Sigmoid colon (tissue), 6 donors: ENCODE measurements at regions not wholly inside any gene's neighbourhood (a gene's known extent, or its start where the extent isn't known, plus 50 kb on each side); places are given as distances from the start of the nearest gene placed in this dataset.

Source experiments
- DNase-seq: peaks from one replicate; pipeline ENCODE4 v3.0.0-alpha.2; 2019
- H3K27ac ChIP-seq, 4 donors: fragments of 200-600 bp; sonication (generic); one replicate each; pipeline ENCODE4 v1.5.1; 2016 to 2019; ENCODE audit warnings: mild to moderate bottlenecking in 1 of 4
- H3K27me3 ChIP-seq, 3 donors: fragments of 200-600 bp; sonication (generic); one replicate each; pipeline ENCODE4 v1.5.1; 2019; ENCODE audit warnings: mild to moderate bottlenecking in 1 of 3
- H3K36me3 ChIP-seq, 4 donors: fragments of 200-600 bp; sonication (generic); one replicate each; pipeline ENCODE4 v1.5.1; 2016 to 2019
- H3K4me1 ChIP-seq, 4 donors: fragments of 200-600 bp; sonication (generic); one replicate each; pipeline ENCODE4 v1.5.1; 2017 to 2019
- H3K4me3 ChIP-seq, 4 donors: fragments of 200-600 bp; sonication (generic); one replicate each; pipeline ENCODE4 v1.5.1; 2017 to 2019; ENCODE audit warnings: mild to moderate bottlenecking in 2 of 4, moderate library complexity in 1 of 4
- H3K9me3 ChIP-seq, 4 donors: fragments of 200-600 bp in 3 of 4; sonication (generic) in 3 of 4; one replicate each; pipeline versions ENCODE4 v1.5.1 to v1.6.1; 2013 to 2019
- EP300 ChIP-seq, 4 donors: sonication (generic); formaldehyde crosslinking; IDR thresholded peaks; one replicate each; pipeline ENCODE4 v1.6.1; 2017; ENCODE audit warnings: antibody characterized with exemption in 4 of 4
- POLR2A ChIP-seq, 2 donors: fragments of 450-650 bp; IDR thresholded peaks; one replicate each; pipeline ENCODE4 v1.6.1; 2016; ENCODE audit warnings: antibody characterized with exemption in 2 of 2, mild to moderate bottlenecking in 2 of 2, moderate library complexity in 2 of 2
- POLR2AphosphoS5 ChIP-seq, 4 donors: sonication (generic); formaldehyde crosslinking; IDR thresholded peaks; one replicate each; pipeline ENCODE4 v1.6.1; 2017; ENCODE audit warnings: antibody characterized with exemption in 4 of 4
- WGBS, 2 donors: extraction: QIAGEN DNeasy Blood & Tissue Kit; methylation state at CpG; one replicate each; pipeline ENCODE4 v1.1.7; 2013; 5-methylcytosine and 5-hydroxymethylcytosine counted together
- intact Hi-C: fragments of 100-400 bp; cut with DNase I; formaldehyde crosslinking; loops from one replicate; pipeline ENCODE4 v1.15.1; 2023
- TF ChIP-seq, protein P1 (sequence below), 4 experiments: fragments of 450-650 bp in 3 of 4; fragments of 200-600 bp in 1 of 4; IDR thresholded peaks; one replicate each; pipeline ENCODE4 v1.5.1; 2016 to 2019; ENCODE audit warnings: antibody characterized with exemption in 4 of 4, mild to moderate bottlenecking in 3 of 4, moderate library complexity in 2 of 4
- donor health status: healthy with polysubstance abuse.
- donor health status: healthy.

DNA sequence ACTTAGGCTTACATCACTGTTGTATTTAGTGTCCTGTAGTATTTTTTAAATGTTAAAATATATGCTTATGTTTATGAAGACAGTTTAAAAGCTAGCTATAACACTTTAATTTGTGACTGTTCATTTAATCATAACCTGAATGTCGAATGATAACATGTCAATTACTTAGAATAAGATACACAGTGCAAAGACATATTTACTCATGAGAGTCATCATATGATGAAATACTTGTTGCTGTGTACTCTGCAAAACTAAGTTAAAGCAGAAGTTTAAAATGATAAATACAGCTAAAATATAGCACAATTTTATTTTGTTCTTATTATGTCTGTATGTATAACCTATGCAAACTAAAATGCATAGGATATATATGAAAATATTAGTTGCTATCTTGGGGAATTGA lies 497.4 kb downstream of the FSCB start:
- Histone ChIP-seq H3K27ac (no peak overlapping the region), H3K4me3 (no peak overlapping the region), H3K36me3 (no peaks in the 10 kb centered on the region), H3K9me3 (no peaks in the 10 kb centered on the region), H3K4me1 (no peaks in the 10 kb centered on the region), H3K27me3 (no peaks in the 10 kb centered on the region)
- TF ChIP-seq POLR2AphosphoS5 (IDR thresholded peaks at IDR 0.05): no peak
- TF ChIP-seq EP300 (IDR thresholded peaks at IDR 0.05): no peak
- no peak for TF ChIP-seq POLR2A (IDR thresholded peaks at IDR 0.05)
- TF ChIP-seq, protein P1, sequence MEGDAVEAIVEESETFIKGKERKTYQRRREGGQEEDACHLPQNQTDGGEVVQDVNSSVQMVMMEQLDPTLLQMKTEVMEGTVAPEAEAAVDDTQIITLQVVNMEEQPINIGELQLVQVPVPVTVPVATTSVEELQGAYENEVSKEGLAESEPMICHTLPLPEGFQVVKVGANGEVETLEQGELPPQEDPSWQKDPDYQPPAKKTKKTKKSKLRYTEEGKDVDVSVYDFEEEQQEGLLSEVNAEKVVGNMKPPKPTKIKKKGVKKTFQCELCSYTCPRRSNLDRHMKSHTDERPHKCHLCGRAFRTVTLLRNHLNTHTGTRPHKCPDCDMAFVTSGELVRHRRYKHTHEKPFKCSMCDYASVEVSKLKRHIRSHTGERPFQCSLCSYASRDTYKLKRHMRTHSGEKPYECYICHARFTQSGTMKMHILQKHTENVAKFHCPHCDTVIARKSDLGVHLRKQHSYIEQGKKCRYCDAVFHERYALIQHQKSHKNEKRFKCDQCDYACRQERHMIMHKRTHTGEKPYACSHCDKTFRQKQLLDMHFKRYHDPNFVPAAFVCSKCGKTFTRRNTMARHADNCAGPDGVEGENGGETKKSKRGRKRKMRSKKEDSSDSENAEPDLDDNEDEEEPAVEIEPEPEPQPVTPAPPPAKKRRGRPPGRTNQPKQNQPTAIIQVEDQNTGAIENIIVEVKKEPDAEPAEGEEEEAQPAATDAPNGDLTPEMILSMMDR (IDR thresholded peaks at IDR 0.05): no peak
- intact Hi-C loops: no loop called here
- DNase-seq: no peak
- WGBS, 2 donors: 19 to 21% methylated on average over 1 of the region's 1 CpG

DNA sequence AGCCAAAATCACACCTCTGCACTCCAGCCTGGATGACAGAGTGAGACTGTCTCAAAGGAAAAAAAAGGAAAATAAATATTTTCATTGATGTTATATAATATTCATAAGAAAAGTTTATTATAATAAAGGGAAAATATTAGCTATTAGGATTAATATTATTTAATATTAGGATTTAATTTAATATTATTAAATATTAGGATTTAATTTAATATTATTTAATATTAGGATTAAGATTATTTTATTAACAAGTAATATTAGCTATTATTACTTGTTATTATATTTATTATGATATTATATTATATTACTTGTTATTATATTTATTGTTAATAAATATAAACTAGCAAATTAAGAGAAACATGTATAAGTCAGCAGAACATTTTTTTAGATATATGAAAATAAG lies 518.1 kb downstream of the FSCB start:
- Histone ChIP-seq H3K27me3 (no peaks in the 10 kb centered on the region), H3K27ac (no peak overlapping the region), H3K4me3 (no peak overlapping the region), H3K36me3 (no peaks in the 10 kb centered on the region), H3K4me1 (no peaks in the 10 kb centered on the region), H3K9me3 (no peaks in the 10 kb centered on the region)
- TF ChIP-seq EP300 (IDR thresholded peaks at IDR 0.05) (no peak), POLR2AphosphoS5 (IDR thresholded peaks at IDR 0.05) (no peak), POLR2A (IDR thresholded peaks at IDR 0.05) (no peak)
- TF ChIP-seq, protein P1 (IDR thresholded peaks at IDR 0.05): no peak
- intact Hi-C loops: no loop called here
- DNase-seq: no peak

DNA sequence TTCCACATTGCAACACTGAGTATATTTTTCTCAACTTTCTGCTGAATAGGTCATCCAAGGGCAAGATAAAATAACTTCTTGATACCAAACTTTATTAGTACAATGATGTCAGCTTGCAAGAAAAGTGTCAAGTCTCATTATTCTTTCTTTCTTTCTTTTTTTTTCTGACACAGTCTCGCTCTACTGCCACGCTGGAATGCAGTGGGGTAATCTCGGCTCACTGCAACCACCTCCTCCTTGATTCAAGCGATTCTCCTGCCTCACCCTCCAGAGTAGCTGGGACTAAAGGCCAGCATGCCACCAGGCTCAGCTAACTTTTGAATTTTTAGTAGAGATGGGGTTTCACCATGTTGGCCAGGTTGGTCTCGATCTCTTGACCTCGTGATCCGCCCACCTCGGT lies 523.4 kb downstream of the FSCB start:
- 81 to 87% methylated on average over 8 of the region's 8 CpGs for WGBS, 2 donors
- Histone ChIP-seq H3K9me3 (no peaks in the 10 kb centered on the region), H3K27ac (peak overlapping the region in 1 of 4 donors; percentile 40), H3K4me3 (no peak overlapping the region), H3K27me3 (no peaks in the 10 kb centered on the region), H3K36me3 (no peaks in the 10 kb centered on the region), H3K4me1 (no peaks in the 10 kb centered on the region)
- DNase-seq: no peak
- no peak for TF ChIP-seq POLR2A (IDR thresholded peaks at IDR 0.05)
- TF ChIP-seq, protein P1 (IDR thresholded peaks at IDR 0.05): no peak
- no peak for TF ChIP-seq EP300 (IDR thresholded peaks at IDR 0.05)
- no peak for TF ChIP-seq POLR2AphosphoS5 (IDR thresholded peaks at IDR 0.05)
- intact Hi-C loops: no loop called here

DNA sequence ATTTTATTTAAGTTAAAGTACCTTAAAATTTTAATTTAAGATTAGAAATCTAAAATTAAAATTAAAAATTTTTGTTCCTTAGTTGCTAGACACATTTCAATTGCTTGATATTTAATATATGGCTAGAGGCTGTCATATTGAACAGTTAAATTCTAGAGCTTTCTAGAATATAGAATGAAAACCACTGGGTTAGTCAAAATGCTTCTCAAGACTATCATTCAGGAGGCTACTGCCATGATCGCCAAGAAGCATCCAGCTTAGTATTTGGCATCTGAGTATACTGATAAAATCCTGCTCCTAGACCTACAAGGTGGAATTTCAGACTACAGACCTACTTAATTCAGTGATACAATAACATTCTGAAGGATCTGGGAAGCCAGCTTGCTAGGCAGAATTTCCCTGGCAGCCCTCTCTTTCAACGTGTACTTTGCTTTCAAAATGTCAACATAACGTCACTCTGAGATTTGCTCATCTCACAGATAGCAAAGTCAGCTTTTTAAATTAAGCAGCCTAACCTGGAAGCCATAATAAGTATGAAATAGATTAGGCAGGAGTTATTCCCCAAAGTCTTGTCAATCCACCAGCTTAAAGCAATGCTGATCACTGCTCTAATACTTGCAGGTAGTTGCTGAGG lies 525.8 kb downstream of the FSCB start:
- WGBS, 2 donors: 38 to 65% methylated on average over 3 of the region's 3 CpGs
- intact Hi-C loops: no loop called here
- Histone ChIP-seq H3K4me1 (no peaks in the 10 kb centered on the region), H3K36me3 (no peaks in the 10 kb centered on the region), H3K27ac (no peak overlapping the region), H3K4me3 (no peak overlapping the region), H3K27me3 (no peaks in the 10 kb centered on the region), H3K9me3 (no peaks in the 10 kb centered on the region)
- no peak for DNase-seq
- TF ChIP-seq POLR2AphosphoS5 (IDR thresholded peaks at IDR 0.05) (no peak), EP300 (IDR thresholded peaks at IDR 0.05) (no peak), POLR2A (IDR thresholded peaks at IDR 0.05) (no peak)
- TF ChIP-seq, protein P1 (IDR thresholded peaks at IDR 0.05): no peak

DNA sequence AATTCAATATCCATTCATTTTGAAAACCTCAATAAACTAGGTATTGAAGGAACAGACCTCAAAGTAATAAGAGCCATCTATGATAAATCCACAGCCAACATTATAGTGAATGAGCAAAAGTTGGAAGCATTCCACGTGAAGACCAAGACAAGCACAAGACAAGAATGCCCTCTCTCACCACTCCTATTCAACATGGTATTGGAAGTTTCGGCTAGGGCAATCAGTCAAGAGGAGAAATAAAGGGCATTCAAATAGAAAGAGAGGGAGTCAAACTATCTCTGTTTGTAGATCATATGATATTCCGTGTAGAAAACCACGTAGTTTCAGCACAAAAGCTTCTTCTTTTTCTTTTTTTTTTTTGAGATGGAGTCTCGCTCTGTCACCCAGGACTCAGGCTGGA lies 550.3 kb downstream of the FSCB start:
- intact Hi-C loops: no loop called here
- no peak overlapping the region for H3K4me3 ChIP-seq
- no peaks in the 10 kb centered on the region for H3K36me3 ChIP-seq
- no peaks in the 10 kb centered on the region for H3K4me1 ChIP-seq
- H3K27me3 ChIP-seq: no peaks in the 10 kb centered on the region
- no peak for TF ChIP-seq EP300 (IDR thresholded peaks at IDR 0.05)
- TF ChIP-seq, protein P1 (IDR thresholded peaks at IDR 0.05): no peak
- TF ChIP-seq POLR2AphosphoS5 (IDR thresholded peaks at IDR 0.05): no peak
- TF ChIP-seq POLR2A (IDR thresholded peaks at IDR 0.05): no peak
- H3K9me3 ChIP-seq: no peaks in the 10 kb centered on the region
- H3K27ac ChIP-seq: no peak overlapping the region
- no peak for DNase-seq
- WGBS, 2 donors: 88 to 91% methylated on average over 5 of the region's 5 CpGs
